Peyer's patch (tissue), 4 donors: ENCODE measurements at regions not wholly inside any gene's neighbourhood (a gene's known extent, or its start where the extent isn't known, plus 50 kb on each side); places are given as distances from the start of the nearest gene placed in this dataset.

Experiments used
- POLR2A ChIP-seq, 2 donors: fragments of 450-650 bp; IDR thresholded peaks; one replicate each; pipeline ENCODE4 v1.5.1; 2017; ENCODE audit warnings: antibody characterized with exemption in 2 of 2, mild to moderate bottlenecking in 2 of 2, moderate library complexity in 2 of 2
- TF ChIP-seq, protein P1 (sequence below), 6 experiments: fragments of 450-650 bp in 4 of 6; fragments of 200-600 bp in 2 of 6; sonication (generic) in 1 of 6; IDR thresholded peaks; one replicate each; pipeline ENCODE4 v1.5.1; 2017 to 2019; ENCODE audit warnings: antibody characterized with exemption in 6 of 6, mild to moderate bottlenecking in 3 of 6, moderate library complexity in 1 of 6

DNA sequence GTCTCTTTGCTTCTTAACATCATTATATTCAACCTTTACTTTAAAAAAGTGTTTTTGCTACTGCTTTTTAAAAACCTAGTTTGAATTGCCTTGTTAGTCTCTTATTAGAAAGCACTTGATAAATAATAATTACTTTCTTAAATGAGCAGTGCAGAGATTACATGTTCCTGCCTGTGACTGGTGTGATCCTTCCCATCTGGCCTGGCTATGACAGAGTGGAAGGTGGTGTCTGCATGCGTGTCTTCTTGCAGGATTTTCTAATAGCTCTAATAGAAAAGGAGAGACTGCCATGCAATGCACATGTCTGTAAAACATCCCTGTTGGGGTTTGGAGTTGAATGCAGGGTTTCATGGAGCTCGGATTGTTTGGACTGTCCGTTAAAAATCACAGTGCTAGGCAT lies 425.8 kb upstream of the TPM1 start:
- TF ChIP-seq, protein P1, sequence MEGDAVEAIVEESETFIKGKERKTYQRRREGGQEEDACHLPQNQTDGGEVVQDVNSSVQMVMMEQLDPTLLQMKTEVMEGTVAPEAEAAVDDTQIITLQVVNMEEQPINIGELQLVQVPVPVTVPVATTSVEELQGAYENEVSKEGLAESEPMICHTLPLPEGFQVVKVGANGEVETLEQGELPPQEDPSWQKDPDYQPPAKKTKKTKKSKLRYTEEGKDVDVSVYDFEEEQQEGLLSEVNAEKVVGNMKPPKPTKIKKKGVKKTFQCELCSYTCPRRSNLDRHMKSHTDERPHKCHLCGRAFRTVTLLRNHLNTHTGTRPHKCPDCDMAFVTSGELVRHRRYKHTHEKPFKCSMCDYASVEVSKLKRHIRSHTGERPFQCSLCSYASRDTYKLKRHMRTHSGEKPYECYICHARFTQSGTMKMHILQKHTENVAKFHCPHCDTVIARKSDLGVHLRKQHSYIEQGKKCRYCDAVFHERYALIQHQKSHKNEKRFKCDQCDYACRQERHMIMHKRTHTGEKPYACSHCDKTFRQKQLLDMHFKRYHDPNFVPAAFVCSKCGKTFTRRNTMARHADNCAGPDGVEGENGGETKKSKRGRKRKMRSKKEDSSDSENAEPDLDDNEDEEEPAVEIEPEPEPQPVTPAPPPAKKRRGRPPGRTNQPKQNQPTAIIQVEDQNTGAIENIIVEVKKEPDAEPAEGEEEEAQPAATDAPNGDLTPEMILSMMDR (IDR thresholded peaks at IDR 0.05): no peak
- TF ChIP-seq POLR2A (IDR thresholded peaks at IDR 0.05): no peak
